H7 (cell line): ENCODE measurements at regions not wholly inside any gene's neighbourhood (a gene's known extent, or its start where the extent isn't known, plus 50 kb on each side); places are given as distances from the start of the nearest gene placed in this dataset.

ENCODE experiments used
- DNase-seq: peaks from one replicate; pipeline ENCODE4 v3.0.0; 2012
- H3K27me3 ChIP-seq: 2 replicates; pipeline ENCODE4 v1.6.0; 2011; ENCODE audit warnings: mild to moderate bottlenecking, low read length; ENCODE audit not compliant: control insufficient read depth, insufficient read depth
- H3K36me3 ChIP-seq: replicated peaks from 2 replicates; pipeline ENCODE4 v1.5.1; 2011; ENCODE audit warnings: low read length; ENCODE audit not compliant: control insufficient read depth, insufficient read depth
- H3K4me3 ChIP-seq: 2 replicates; pipeline ENCODE4 v1.5.1; 2011; ENCODE audit warnings: low read depth, mild to moderate bottlenecking, control low read depth, low read length, moderate library complexity; ENCODE audit not compliant: insufficient read depth

DNA sequence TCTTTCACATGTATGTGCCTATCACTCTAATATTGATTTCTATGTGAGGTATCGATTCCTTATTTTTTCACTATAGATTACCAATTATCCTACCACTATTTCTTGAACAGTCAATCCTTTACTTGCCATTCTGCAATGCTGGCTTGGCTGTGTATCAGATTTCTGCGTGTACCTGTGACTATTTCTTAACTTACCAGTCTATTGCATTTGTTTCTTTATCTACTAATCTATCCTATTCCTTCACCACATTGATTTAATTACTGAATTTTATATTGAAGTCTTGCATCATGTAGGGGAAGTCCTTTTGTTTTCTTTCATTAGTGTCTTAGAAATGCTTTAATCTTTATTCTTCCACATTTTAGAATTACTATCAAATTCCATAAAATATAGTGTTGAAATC lies 684.8 kb downstream of the LRRC70 start:
- Histone ChIP-seq H3K36me3 (no peaks in the 10 kb centered on the region), H3K4me3 (no peak overlapping the region), H3K27me3 (no peaks in the 10 kb centered on the region)
- no peak for DNase-seq

DNA sequence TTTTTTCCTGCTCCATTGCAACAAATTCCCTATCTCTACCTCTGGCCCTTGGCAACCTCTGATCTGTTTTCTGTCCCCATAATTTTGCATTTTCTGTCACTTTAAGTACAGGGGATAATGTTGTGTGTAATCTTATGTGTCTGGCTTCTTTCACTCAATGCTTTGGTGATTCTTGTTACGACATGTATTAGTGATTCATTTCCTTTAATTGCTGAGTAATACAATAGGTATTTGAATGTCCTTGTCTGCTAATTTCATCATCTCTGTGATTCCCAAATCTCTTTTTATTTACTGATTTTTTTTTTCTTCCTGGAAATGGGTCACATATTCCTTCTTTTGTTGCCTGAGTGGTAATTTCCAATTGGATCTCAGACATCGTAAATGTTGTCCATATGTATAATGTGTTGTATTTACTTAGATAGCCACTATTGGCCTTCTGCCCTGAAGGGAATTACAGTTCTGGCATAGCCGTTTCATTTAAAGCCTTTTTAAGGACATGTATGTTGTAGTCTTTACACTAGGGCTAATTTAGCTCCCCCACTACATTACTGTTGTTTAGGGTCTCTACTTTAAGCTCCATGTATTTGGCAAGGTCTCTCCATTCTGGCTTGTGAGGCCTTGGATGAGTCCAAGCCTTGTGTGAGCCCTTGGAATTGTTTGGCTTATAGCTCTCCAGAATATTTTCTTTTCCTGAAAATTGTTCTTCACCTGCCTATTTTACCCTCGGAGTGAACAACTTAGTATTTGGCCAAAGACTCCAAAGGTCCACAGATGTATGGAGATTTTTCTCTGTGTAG lies 683.8 kb downstream of the LRRC70 start:
- DNase-seq = no peak
- H3K4me3 ChIP-seq = no peak overlapping the region
- H3K36me3 ChIP-seq = no peaks in the 10 kb centered on the region

DNA sequence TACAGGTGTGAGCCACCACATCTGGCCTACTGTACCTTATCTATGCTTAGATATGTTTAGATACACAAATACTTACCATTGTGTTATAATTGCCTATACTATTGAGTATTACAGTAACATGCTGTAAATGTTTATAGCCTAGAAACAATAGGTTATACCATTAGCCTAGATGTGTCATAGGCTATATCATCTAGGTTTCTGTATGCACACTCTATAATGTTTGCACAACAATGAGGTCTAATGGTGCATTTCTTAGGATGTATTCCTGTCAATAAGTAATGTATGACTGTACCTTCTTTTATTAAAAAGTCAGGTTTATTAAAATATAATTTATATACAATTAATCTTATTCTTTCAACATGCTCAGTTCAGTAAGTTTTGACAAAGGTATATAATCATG lies 683.1 kb downstream of the LRRC70 start:
- DNase-seq = no peak
- no peaks in the 10 kb centered on the region for H3K27me3 ChIP-seq
- no peak overlapping the region for H3K4me3 ChIP-seq
- no peaks in the 10 kb centered on the region for H3K36me3 ChIP-seq

More for the DNA sequence above, 683.8 kb downstream of the LRRC70 start:
- H3K27me3 ChIP-seq = no peaks in the 10 kb centered on the region

DNA sequence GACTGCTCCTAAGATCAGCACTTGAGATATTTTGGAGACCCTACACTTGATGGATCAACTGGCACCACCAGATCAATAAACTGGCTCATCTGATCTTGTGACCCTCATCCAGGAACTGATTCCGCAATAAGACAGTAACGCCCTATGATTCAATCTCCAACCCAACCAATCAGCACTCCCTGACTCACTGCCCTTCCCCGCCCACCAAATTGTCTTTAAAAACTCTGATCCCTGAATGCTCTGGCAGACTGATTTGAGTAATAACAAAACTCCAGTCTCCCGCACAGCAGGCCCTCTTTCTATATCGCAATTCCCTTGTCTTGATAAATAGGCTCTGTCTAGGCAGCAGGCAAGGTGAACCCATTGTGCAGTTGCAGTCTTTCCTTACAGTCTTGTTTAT lies 677.0 kb downstream of the LRRC70 start:
- no peak overlapping the region for H3K4me3 ChIP-seq
- H3K36me3 ChIP-seq = no peaks in the 10 kb centered on the region
- DNase-seq = no peak
- no peaks in the 10 kb centered on the region for H3K27me3 ChIP-seq

DNA sequence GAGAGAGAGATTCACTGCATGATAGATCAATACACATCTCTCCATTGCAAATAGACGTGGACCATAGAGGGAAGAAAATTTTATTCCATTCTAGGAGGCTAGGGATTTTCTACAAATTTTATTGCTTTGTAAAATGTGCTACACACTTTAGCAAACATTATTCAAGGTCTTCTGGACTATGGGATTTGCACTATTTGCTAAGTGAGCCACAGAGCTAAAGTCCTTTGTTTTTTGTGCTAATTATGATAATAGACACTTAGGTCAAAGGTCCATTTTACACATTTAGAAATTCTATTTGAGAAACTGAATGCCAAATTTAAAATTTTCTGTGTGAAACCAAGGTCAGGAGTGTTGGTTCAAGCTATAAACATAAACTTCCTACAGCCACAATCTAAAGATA lies 672.3 kb downstream of the LRRC70 start:
- H3K27me3 ChIP-seq = no peaks in the 10 kb centered on the region
- no peaks in the 10 kb centered on the region for H3K36me3 ChIP-seq
- no peak for DNase-seq
- no peak overlapping the region for H3K4me3 ChIP-seq

DNA sequence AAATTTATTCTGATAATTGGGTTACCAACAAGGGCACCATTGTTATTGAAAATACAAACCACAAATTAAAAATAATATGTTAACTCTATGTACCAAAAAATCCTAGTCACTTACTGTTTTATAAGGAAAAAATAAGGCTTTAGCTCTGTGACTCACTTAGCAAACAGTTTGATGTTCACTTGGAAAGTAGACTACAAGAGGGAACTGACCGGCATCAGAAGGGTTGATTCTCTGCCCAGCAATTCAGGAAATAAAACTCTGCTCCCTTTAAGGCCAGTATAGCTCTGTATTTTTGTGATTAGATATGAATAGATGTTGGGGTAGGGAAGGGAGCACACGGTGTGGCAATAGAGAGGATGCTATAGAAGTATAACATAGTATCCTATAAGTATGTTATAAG lies 671.3 kb downstream of the LRRC70 start:
- no peaks in the 10 kb centered on the region for H3K27me3 ChIP-seq
- H3K4me3 ChIP-seq = no peak overlapping the region
- no peaks in the 10 kb centered on the region for H3K36me3 ChIP-seq
- DNase-seq = no peak

DNA sequence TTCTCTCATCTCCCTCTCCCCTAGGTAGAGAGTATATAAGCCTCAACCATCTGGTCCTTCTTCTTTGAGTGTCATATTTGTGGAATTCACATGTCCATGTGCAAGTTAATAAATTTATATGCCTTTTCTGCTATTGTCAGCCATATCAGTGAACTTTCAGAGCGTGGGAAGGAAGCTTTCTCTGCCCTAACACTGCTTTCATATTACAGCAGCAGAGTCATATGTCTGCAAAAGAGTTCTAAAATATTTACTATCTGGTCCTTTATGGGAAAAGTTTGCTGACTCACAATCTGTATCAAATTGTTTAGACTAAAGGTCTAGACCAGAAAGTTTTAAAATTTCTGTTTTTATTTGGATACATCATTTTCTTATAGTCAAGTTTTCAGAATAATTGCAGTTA lies 669.0 kb downstream of the LRRC70 start:
- Histone ChIP-seq H3K27me3 (no peaks in the 10 kb centered on the region), H3K36me3 (no peaks in the 10 kb centered on the region), H3K4me3 (no peak overlapping the region)
- no peak for DNase-seq

DNA sequence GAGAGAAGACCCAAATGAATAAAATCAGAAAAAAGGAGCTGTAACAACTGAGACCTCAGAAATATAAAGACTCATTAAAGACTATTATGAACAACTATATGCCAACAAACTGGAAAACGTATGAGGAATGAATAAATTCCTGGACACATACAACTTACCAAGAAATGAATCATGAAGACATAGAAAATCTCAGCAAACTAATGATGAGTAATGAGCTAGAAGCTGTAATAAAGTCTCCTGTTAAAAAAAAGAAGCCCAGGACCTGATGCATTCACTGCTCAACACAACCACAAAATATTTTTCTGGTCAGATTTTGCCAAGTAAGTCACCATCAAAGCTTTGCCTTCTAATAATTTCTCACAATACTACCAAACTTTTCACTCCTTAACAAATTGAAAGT lies 666.7 kb downstream of the LRRC70 start:
- Histone ChIP-seq H3K27me3 (no peaks in the 10 kb centered on the region), H3K36me3 (no peaks in the 10 kb centered on the region), H3K4me3 (no peak overlapping the region)
- DNase-seq = no peak

DNA sequence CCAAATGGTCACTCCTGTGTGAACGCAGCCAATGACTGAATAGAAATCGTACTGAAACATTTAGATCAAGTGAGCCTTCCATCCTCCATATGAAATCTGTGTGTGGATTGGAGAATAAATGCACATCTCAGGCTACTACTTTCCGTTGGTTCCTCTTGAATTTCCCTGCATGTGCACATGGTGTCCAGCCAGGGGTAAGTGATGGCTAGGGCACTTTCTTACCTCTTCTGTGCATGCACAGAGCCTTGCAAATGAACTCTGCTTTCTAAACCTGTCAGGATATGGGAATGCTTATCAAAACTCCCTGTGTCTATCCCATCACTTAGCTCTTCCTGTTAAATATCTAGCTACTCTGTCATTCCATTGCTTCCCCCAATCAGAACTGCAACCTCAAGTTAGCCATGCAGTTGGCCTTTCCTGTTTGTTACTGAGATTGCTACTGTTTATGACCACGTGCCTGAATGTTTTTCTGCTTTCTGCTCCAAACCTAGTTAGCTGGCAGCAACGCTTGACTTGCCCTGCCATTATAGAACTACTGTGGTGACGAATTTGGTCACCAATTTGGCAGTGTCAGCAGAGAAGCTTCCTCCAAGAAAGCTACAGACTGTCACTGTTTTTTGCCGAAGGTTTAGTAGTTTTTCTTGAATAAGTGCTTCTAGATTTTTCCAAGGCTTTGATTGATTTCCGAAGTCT lies 661.6 kb downstream of the LRRC70 start:
- no peak overlapping the region for H3K4me3 ChIP-seq
- H3K36me3 ChIP-seq = no peaks in the 10 kb centered on the region
- no peaks in the 10 kb centered on the region for H3K27me3 ChIP-seq
- DNase-seq = no peak

DNA sequence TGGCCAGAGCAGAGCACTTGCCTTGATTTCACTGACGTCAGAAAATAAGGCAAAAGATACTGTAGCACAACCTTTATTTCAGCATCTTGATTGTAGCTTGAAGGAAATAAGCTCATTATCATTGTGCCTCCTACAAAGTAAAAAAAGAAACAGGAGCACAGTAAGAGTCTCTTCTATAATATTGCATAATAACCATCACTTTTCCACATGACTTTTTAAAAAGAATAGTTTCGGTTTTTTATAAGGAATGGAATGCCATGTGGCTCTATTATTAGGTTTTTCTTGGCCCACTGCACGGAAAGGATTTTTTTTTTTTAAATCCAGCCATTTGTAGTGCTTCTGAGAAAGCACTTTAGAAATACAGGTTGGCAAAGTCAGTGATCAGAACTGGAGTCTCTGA lies 655.3 kb downstream of the LRRC70 start:
- Histone ChIP-seq H3K27me3 (no peaks in the 10 kb centered on the region), H3K36me3 (no peaks in the 10 kb centered on the region), H3K4me3 (no peak overlapping the region)
- no peak for DNase-seq

DNA sequence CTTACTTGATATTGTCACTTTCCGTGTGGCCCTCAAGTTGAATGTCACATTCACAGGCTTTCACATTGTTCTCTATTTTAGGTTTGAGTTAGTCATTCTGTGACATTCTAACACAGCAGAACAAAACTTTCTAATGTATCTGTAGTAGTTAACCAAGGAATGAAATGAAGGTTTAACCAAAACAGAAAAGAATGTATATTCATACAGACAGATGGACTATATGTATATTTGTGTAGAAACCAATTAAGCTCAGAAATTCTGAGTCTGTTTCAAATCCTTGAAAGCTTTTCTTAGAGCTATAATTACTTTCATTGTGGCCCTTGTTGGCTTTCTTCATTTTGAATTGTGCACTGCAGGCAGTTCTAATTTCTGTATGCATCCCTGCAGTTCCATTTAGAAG lies 654.7 kb downstream of the LRRC70 start:
- H3K27me3 ChIP-seq = no peaks in the 10 kb centered on the region
- H3K36me3 ChIP-seq = no peaks in the 10 kb centered on the region
- no peak overlapping the region for H3K4me3 ChIP-seq
- no peak for DNase-seq

DNA sequence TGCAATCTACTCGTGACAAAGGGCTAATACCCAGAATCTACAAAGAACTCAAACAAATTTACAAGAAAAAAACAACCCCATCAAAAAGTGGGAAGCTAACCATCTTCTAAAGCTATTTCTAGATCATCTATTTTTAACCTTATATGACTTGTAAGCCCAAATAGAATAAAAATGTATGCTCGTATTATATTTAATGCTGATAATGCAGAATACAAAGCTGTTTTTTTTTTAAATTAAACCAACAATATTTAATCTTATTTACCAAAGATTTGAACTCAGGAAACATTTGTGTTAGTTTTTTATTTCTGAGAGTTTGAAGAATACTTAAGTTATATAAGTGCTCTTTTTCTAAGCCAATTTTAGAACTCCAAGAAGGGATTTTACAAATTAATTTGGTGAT lies 652.1 kb downstream of the LRRC70 start:
- DNase-seq = no peak
- Histone ChIP-seq H3K4me3 (no peak overlapping the region), H3K27me3 (no peaks in the 10 kb centered on the region), H3K36me3 (no peaks in the 10 kb centered on the region)

DNA sequence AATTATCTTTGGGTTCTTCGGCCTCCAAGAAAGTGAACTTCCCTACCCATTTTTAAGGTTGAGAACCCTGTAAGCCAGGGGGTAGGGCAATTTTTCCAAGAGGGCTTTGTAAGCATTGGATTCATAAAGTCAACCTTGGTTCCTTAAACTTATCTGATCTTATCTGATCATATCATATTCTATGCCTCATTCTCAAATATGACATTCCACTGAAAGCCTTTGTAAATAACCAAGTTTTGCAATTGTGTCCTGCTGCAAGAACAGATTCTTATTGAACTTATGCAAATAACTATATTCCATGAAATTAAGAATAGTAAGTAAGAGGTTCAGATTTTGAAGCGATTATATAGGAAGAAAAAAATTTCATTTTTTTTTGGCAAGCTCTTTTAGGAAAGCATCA lies 649.5 kb downstream of the LRRC70 start:
- Histone ChIP-seq H3K4me3 (no peak overlapping the region), H3K27me3 (no peaks in the 10 kb centered on the region), H3K36me3 (no peaks in the 10 kb centered on the region)
- DNase-seq = no peak

DNA sequence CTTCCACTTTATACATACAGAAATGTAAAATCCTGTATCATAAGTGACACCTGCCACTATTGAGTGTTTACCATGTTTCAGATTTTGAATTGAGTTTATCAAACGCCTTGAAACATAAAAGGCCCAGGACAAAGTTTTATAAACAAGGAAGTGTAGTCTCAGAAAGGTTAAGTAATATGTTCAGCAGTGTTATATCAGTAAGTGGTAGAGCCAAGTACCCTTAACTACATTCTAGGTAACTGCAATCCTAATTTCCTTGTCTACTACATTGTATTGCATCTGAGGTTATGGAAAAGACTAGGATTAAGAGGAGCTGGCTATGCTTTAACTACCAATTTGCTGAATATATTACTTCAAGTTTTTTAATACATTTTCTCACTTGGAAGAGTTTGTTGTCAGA lies 641.6 kb downstream of the LRRC70 start:
- Histone ChIP-seq H3K27me3 (no peaks in the 10 kb centered on the region), H3K36me3 (no peaks in the 10 kb centered on the region), H3K4me3 (no peak overlapping the region)
- DNase-seq = no peak

DNA sequence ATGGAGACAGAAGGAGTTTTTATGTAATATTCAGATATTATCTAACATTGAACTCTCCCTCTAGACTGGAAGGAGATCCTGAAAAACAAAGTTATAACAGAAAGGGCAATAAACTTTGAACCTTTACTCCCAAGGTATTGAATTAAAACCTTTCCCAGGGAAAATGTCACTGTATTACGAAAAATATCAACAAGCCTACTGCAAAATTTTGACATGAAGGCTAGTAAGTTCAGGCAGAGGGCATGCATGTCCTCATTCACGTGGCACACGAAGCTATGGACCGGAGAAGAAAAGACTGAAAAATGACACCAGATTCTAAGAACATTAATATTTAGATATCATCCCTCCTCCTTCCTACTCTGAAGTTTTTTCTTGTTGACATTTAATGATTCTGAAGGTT lies 638.8 kb downstream of the LRRC70 start:
- Histone ChIP-seq H3K27me3 (no peaks in the 10 kb centered on the region), H3K4me3 (no peak overlapping the region), H3K36me3 (no peaks in the 10 kb centered on the region)
- no peak for DNase-seq
